ENCODE measurements at regions not wholly inside any gene's neighbourhood (a gene's known extent, or its start where the extent isn't known, plus 50 kb on each side); places are given as distances from the start of the nearest gene placed in this dataset.

GRCh38 chr12:94717656-94718055 is 67.3 kb upstream of the TMCC3 start:
- H3K4me1 ChIP-seq = no peaks in the 10 kb centered on the region
- no peaks in the 10 kb centered on the region for H3K9me3 ChIP-seq
- DNase-seq = no peak
- no peak for ATAC-seq
- no peak for TF ChIP-seq CTCF (IDR thresholded peaks at IDR 0.05)
- no peak overlapping the region for H3K4me3 ChIP-seq
- no peaks in the 10 kb centered on the region for H3K36me3 ChIP-seq
- H3K27ac ChIP-seq = no peak overlapping the region
- no peaks in the 10 kb centered on the region for H3K27me3 ChIP-seq
- intact Hi-C loops (cut with DNase I) = no loop called here

GRCh38 chr12:94717108-94717507 is 66.8 kb upstream of the TMCC3 start:
- no peak for TF ChIP-seq CTCF (IDR thresholded peaks at IDR 0.05)
- H3K27me3 ChIP-seq = no peaks in the 10 kb centered on the region
- no peak overlapping the region for H3K4me3 ChIP-seq
- H3K27ac ChIP-seq = no peak overlapping the region
- H3K4me1 ChIP-seq = no peaks in the 10 kb centered on the region
- no peaks in the 10 kb centered on the region for H3K36me3 ChIP-seq
- ATAC-seq (no peak), DNase-seq (no peak)
- intact Hi-C loops (cut with DNase I) = no loop called here
- no peaks in the 10 kb centered on the region for H3K9me3 ChIP-seq

- no peak for DNase-seq
- Histone ChIP-seq H3K4me3 (no peak overlapping the region), H3K9me3 (no peaks in the 10 kb centered on the region), H3K27ac (no peak overlapping the region), H3K27me3 (no peaks in the 10 kb centered on the region), H3K36me3 (no peaks in the 10 kb centered on the region), H3K4me1 (no peaks in the 10 kb centered on the region)
- intact Hi-C loops (cut with DNase I) = no loop called here
- ATAC-seq = no peak
- no peak for TF ChIP-seq CTCF (IDR thresholded peaks at IDR 0.05)
These were observed 66.0 kb upstream of the TMCC3 start for GRCh38 chr12:94716339-94716738.

GRCh38 chr12:94714378-94715114 is 64.2 kb upstream of the TMCC3 start:
- Histone ChIP-seq H3K27ac (no peak overlapping the region), H3K36me3 (no peaks in the 10 kb centered on the region), H3K4me1 (no peaks in the 10 kb centered on the region), H3K27me3 (no peaks in the 10 kb centered on the region), H3K4me3 (no peak overlapping the region), H3K9me3 (no peaks in the 10 kb centered on the region)
- TF ChIP-seq CTCF (IDR thresholded peaks at IDR 0.05) = no peak
- DNase-seq = no peak
- no peak for ATAC-seq
- intact Hi-C loops (cut with DNase I) = no loop called here

GRCh38 chr12:94712815-94713515 is 62.6 kb upstream of the TMCC3 start:
- Histone ChIP-seq H3K4me3 (no peak overlapping the region), H3K9me3 (no peaks in the 10 kb centered on the region), H3K36me3 (no peaks in the 10 kb centered on the region), H3K27ac (no peak overlapping the region), H3K27me3 (no peaks in the 10 kb centered on the region), H3K4me1 (no peaks in the 10 kb centered on the region)
- no peak for ATAC-seq
- intact Hi-C loops (cut with DNase I) = no loop called here
- TF ChIP-seq CTCF (IDR thresholded peaks at IDR 0.05) = no peak
- DNase-seq = no peak

Measured in upper lobe of right lung (tissue), 1 donor.